Superior temporal gyrus (tissue), 1 donor: ENCODE measurements at regions not wholly inside any gene's neighbourhood (a gene's known extent, or its start where the extent isn't known, plus 50 kb on each side); places are given as distances from the start of the nearest gene placed in this dataset.

ENCODE experiments used
- DNase-seq: peaks from one replicate; pipeline ENCODE4 v3.0.0-alpha.2; 2016; ENCODE audit errors: extremely low spot score

- no peak for DNase-seq
Observed at GRCh38 chr3:116767726-116768125, 58.1 kb downstream of the TUSC7 start.

- peak; percentile 96 for DNase-seq
Observed at GRCh38 chr3:116770815-116771450, 61.4 kb downstream of the TUSC7 start.

- DNase-seq = no peak
Observed at GRCh38 chr3:116776880-116777785, 67.6 kb downstream of the TUSC7 start.

- DNase-seq = no peak
Observed at GRCh38 chr3:116785226-116785625, 75.6 kb downstream of the TUSC7 start.

GRCh38 chr3:116802651-116803050 lies 93.1 kb downstream of the TUSC7 start:
- DNase-seq = no peak

- no peak for DNase-seq
Observed at GRCh38 chr3:116806351-116806750, 96.8 kb downstream of the TUSC7 start.

- DNase-seq = no peak
Observed at GRCh38 chr3:116808725-116809124, 99.1 kb downstream of the TUSC7 start.

GRCh38 chr3:116809208-116809607 lies 99.6 kb downstream of the TUSC7 start:
- DNase-seq = no peak

- DNase-seq = no peak
Observed at GRCh38 chr3:116811754-116812153, 102.2 kb downstream of the TUSC7 start.

GRCh38 chr3:116812949-116813348 lies 103.4 kb downstream of the TUSC7 start:
- DNase-seq = no peak

- DNase-seq = no peak
Observed at GRCh38 chr3:116815321-116815720, 105.7 kb downstream of the TUSC7 start.

- DNase-seq = no peak
Observed at GRCh38 chr3:116815831-116816588, 106.4 kb downstream of the TUSC7 start.

GRCh38 chr3:116821371-116821770 lies 111.8 kb downstream of the TUSC7 start:
- no peak for DNase-seq

GRCh38 chr3:116824208-116824607 lies 114.6 kb downstream of the TUSC7 start:
- no peak for DNase-seq

- DNase-seq = no peak
Observed at GRCh38 chr3:116833202-116833601, 123.6 kb downstream of the TUSC7 start.

- DNase-seq = no peak
Observed at GRCh38 chr3:116834816-116835215, 125.2 kb downstream of the TUSC7 start.

GRCh38 chr3:116835658-116836057 lies 126.1 kb downstream of the TUSC7 start:
- no peak for DNase-seq

GRCh38 chr3:116836286-116836685 lies 126.7 kb downstream of the TUSC7 start:
- no peak for DNase-seq

- DNase-seq = no peak
Observed at GRCh38 chr3:116837483-116837882, 127.9 kb downstream of the TUSC7 start.

GRCh38 chr3:116841003-116841735 lies 131.6 kb downstream of the TUSC7 start:
- no peak for DNase-seq

GRCh38 chr3:116842254-116842957 lies 132.8 kb downstream of the TUSC7 start:
- no peak for DNase-seq
